HG02943 (cell line): ENCODE measurements at regions not wholly inside any gene's neighbourhood (a gene's known extent, or its start where the extent isn't known, plus 50 kb on each side); places are given as distances from the start of the nearest gene placed in this dataset.

Source experiments
- ATAC-seq: cut with Tn5 transposase; IDR thresholded peaks from one replicate; pipeline ENCODE4 v1.9.1; 2021; ENCODE audit warnings: mild to moderate bottlenecking, low read depth, moderate library complexity; ENCODE audit not compliant: unreplicated experiment

GRCh38 chr2:155456222-155456621, 757.7 kb downstream of the KCNJ3 start:
- ATAC-seq: no peak

GRCh38 chr2:155442755-155443372, 744.4 kb downstream of the KCNJ3 start:
- ATAC-seq: no peak

- ATAC-seq: no peak
Measured at GRCh38 chr2:155442088-155442487, 743.6 kb downstream of the KCNJ3 start.

- no peak for ATAC-seq
Measured at GRCh38 chr2:155431004-155431507, 732.6 kb downstream of the KCNJ3 start.

GRCh38 chr2:155427470-155427869, 729.0 kb downstream of the KCNJ3 start:
- ATAC-seq: no peak

GRCh38 chr2:155424518-155424917, 726.0 kb downstream of the KCNJ3 start:
- no peak for ATAC-seq

- no peak for ATAC-seq
Measured at GRCh38 chr2:155418753-155419152, 720.3 kb downstream of the KCNJ3 start.

- ATAC-seq: peak; percentile 97
Measured at GRCh38 chr2:155412598-155412997, 714.1 kb downstream of the KCNJ3 start.

- ATAC-seq: no peak
Measured at GRCh38 chr2:155404433-155405002, 706.0 kb downstream of the KCNJ3 start.

GRCh38 chr2:155393406-155393805, 694.9 kb downstream of the KCNJ3 start:
- no peak for ATAC-seq

- ATAC-seq: no peak
Measured at GRCh38 chr2:155391613-155392130, 693.2 kb downstream of the KCNJ3 start.

GRCh38 chr2:155389224-155389623, 690.7 kb downstream of the KCNJ3 start:
- ATAC-seq: no peak

- ATAC-seq: no peak
Measured at GRCh38 chr2:155384555-155385123, 686.1 kb downstream of the KCNJ3 start.

GRCh38 chr2:155382776-155383175, 684.3 kb downstream of the KCNJ3 start:
- ATAC-seq: no peak

- ATAC-seq: no peak
Measured at GRCh38 chr2:155381436-155381835, 682.9 kb downstream of the KCNJ3 start.

GRCh38 chr2:155379494-155379893, 681.0 kb downstream of the KCNJ3 start:
- no peak for ATAC-seq

- no peak for ATAC-seq
Measured at GRCh38 chr2:155377931-155378444, 679.5 kb downstream of the KCNJ3 start.

- ATAC-seq: no peak
Measured at GRCh38 chr2:155377266-155377680, 678.8 kb downstream of the KCNJ3 start.

GRCh38 chr2:155372969-155373368, 674.5 kb downstream of the KCNJ3 start:
- no peak for ATAC-seq

GRCh38 chr2:155368934-155369333, 670.4 kb downstream of the KCNJ3 start:
- no peak for ATAC-seq

GRCh38 chr2:155364766-155365165, 666.3 kb downstream of the KCNJ3 start:
- ATAC-seq: no peak
